Activated CD8-positive, alpha-beta T cell treated with anti-CD3 and anti-CD28 coated beads for 36 hours (primary cell): ENCODE measurements at regions not wholly inside any gene's neighbourhood (a gene's known extent, or its start where the extent isn't known, plus 50 kb on each side); places are given as distances from the start of the nearest gene placed in this dataset.
"Not testable (repeated sequence)": the region's sequence is repeated elsewhere in the genome, so short reads cannot be mapped to it uniquely, and the experiment has no call there.

Source experiments
- ATAC-seq: fragments of 200-7000 bp; cut with Tn5 transposase; one replicate; pipeline ENCODE4 v1.10.0; 2021; ENCODE audit warnings: mild to moderate bottlenecking, moderate library complexity
- CTCF ChIA-PET: fragments of 350-600 bp; sonication (Branson Sonifier 250); formaldehyde crosslinking; loops from one replicate; lab custom pipeline; 2021; ENCODE audit warnings: antibody characterized with exemption; lab: Charles Lee
- POLR2A ChIA-PET: fragments of 350-600 bp; sonication (Branson Sonifier 250); formaldehyde crosslinking; loops from one replicate; lab custom pipeline; 2021; ENCODE audit warnings: antibody characterized with exemption; lab: Charles Lee
- DNase-seq: peaks from one replicate; pipeline ENCODE4 v3.0.0-alpha.2; 2020
- H3K27ac Mint-ChIP-seq: one replicate; pipeline ENCODE4 v1.8.0; 2021; ENCODE audit warnings: mild to moderate bottlenecking, mixed read lengths
- H3K27me3 Mint-ChIP-seq: one replicate; pipeline ENCODE4 v1.8.0; 2021; ENCODE audit warnings: mixed read lengths
- H3K36me3 Mint-ChIP-seq: one replicate; pipeline ENCODE4 v1.8.0; 2021; ENCODE audit warnings: low read depth, mixed read lengths
- H3K4me1 Mint-ChIP-seq: one replicate; pipeline ENCODE4 v1.8.0; 2021; ENCODE audit warnings: low read depth, mixed read lengths
- H3K4me3 Mint-ChIP-seq: one replicate; pipeline ENCODE4 v1.8.0; 2021; ENCODE audit warnings: mild to moderate bottlenecking, moderate library complexity, mixed read lengths
- H3K9me3 Mint-ChIP-seq: one replicate; pipeline ENCODE4 v1.8.0; 2021; ENCODE audit warnings: mixed read lengths
- intact Hi-C: fragments of 100-400 bp; cut with micrococcal nuclease; formaldehyde crosslinking; loops from one replicate; pipeline ENCODE4 v1.10.0; 2022
- TF ChIP-seq, protein P1 (sequence below): fragments of 200-600 bp; IDR thresholded peaks from one replicate; pipeline ENCODE4 v1.8.0; 2022; ENCODE audit warnings: antibody characterized with exemption, mild to moderate bottlenecking

DNA sequence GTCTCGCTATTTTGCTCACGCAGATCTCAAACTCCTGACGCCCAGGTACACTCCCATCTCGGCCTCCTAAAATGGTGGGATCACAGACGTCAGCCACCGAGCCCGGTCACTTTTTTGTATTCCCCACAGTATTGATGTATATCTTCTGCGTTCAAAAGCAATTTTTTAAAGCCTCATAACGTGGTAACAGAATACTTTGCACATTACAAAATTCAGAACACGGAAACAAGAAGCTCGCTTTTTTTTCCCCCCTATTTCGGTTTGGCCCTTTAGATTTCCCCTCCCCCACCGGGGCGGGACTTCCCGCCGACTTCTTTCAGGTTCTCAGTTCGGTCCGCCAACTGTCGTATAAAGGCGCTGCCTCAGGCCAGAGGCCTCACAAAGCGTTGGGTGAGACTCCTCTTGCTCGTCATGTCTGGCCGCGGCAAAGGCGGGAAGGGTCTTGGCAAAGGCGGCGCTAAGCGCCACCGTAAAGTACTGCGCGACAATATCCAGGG lies 88.4 kb downstream of the OR2B2 start:
- ATAC-seq, result peak; percentile 82
- peak overlapping the region; percentile 99 for H3K27ac Mint-ChIP-seq
- ChIA-PET CTCF (interaction anchor here (1.3 to 8.8 kb wide), 3 partner anchors 12 to 72 kb away, joined by 3 to 74 read pairs (median 13); a partner anchor contains a TSS), POLR2A (interaction anchor here (1.0 to 9.2 kb wide), 13 partner anchors 12 to 1803 kb away, joined by 3 to 364 read pairs (median 8); a partner anchor contains a TSS)
- intact Hi-C loops, H3K36me3 Mint-ChIP-seq, H3K9me3 Mint-ChIP-seq, H3K27me3 Mint-ChIP-seq: not testable (repeated sequence)
- H3K4me1 Mint-ChIP-seq, result peaks cover 23% of the 10 kb centered on the region
- DNase-seq, result peak; percentile 80
- H3K4me3 Mint-ChIP-seq, result peak overlapping the region; percentile 91

DNA sequence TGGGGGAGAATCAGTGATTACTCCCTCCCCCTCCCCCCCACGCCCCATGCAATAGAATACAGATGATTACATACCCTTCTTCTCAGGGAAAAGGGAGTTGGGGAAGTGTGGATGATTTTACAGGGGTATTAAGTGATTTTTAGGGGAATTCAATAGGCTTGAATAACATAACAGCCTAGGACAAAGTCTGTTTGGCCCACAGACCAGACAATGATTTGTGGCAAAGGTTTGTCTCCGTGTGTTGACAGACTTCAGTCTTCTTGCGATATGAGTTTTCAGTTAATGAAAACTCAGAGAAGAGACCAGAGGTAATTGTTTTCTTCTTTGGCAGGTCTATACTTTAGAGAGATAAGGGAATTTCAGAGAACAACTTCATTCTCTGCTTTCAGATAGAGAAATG lies 95.3 kb downstream of the OR2B2 start:
- TF ChIP-seq, protein P1, sequence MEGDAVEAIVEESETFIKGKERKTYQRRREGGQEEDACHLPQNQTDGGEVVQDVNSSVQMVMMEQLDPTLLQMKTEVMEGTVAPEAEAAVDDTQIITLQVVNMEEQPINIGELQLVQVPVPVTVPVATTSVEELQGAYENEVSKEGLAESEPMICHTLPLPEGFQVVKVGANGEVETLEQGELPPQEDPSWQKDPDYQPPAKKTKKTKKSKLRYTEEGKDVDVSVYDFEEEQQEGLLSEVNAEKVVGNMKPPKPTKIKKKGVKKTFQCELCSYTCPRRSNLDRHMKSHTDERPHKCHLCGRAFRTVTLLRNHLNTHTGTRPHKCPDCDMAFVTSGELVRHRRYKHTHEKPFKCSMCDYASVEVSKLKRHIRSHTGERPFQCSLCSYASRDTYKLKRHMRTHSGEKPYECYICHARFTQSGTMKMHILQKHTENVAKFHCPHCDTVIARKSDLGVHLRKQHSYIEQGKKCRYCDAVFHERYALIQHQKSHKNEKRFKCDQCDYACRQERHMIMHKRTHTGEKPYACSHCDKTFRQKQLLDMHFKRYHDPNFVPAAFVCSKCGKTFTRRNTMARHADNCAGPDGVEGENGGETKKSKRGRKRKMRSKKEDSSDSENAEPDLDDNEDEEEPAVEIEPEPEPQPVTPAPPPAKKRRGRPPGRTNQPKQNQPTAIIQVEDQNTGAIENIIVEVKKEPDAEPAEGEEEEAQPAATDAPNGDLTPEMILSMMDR, result no peak
- Mint-ChIP-seq H3K27me3 (no peaks in the 10 kb centered on the region), H3K9me3 (no peaks in the 10 kb centered on the region), H3K27ac (no peak overlapping the region), H3K4me1 (peaks cover 32% of the 10 kb centered on the region), H3K36me3 (peaks cover 2% of the 10 kb centered on the region), H3K4me3 (no peak overlapping the region)
- intact Hi-C loops, result no loop called here
- ChIA-PET POLR2A (interaction anchor here (2.4 to 9.2 kb wide), 5 partner anchors 5 to 670 kb away, joined by 11 to 364 read pairs (median 214); a partner anchor contains a TSS), CTCF (interaction anchor here (8.8 kb wide), 1 partner anchor 79 kb away, joined by 74 read pairs; no protein-coding TSS in a partner anchor)
- no peak for ATAC-seq
- no peak for DNase-seq

DNA sequence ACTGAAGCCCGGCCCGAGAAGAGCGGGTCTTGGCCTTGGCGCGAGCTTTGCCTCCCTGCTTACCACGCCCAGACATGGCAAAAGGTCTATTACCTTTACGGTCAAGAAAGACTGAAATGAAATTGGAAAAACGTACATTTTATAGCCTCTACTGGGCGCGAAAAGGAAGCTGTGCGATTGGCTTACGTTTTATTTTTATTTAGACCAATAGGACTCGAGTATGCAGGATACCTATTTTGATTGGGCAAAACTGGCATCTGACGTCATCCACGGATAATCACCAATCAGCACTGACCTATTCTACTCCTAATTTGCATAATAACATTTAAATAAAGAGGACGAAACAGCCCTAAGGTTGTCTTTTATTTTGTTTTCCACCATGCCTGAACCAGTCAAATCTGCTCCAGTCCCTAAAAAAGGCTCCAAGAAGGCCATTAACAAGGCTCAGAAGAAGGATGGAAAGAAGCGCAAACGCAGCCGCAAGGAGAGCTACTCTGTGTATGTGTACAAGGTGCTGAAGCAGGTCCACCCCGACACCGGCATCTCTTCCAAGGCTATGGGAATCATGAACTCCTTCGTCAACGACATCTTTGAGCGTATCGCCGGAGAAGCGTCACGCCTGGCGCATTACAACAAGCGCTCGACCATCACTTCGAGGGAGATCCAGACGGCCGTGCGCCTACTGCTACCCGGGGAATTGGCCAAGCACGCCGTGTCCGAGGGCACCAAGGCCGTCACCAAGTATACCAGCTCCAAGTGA lies 97.4 kb downstream of the OR2B2 start:
- TF ChIP-seq, protein P1, result no peak
- ATAC-seq (peak; percentile 70), DNase-seq (peak; percentile 88)
- ChIA-PET CTCF (interaction anchor here (1.2 to 1.3 kb wide), 2 partner anchors 75 to 80 kb away, joined by 3 read pairs; a partner anchor contains a TSS), POLR2A (interaction anchor here (0.6 to 10.7 kb wide), 21 partner anchors 7 to 1783 kb away, joined by 3 to 470 read pairs (median 9); a partner anchor contains a TSS)
- Mint-ChIP-seq H3K27me3 (no peaks in the 10 kb centered on the region), H3K36me3 (peaks cover 11% of the 10 kb centered on the region), H3K27ac (peak overlapping the region; percentile 99), H3K4me1 (peaks cover 42% of the 10 kb centered on the region), H3K4me3 (peak overlapping the region; percentile 80), H3K9me3 (no peaks in the 10 kb centered on the region)
- intact Hi-C loops, result loop anchor here (5.0 kb wide), 1 partner anchor 668 kb away; a partner anchor contains a TSS

DNA sequence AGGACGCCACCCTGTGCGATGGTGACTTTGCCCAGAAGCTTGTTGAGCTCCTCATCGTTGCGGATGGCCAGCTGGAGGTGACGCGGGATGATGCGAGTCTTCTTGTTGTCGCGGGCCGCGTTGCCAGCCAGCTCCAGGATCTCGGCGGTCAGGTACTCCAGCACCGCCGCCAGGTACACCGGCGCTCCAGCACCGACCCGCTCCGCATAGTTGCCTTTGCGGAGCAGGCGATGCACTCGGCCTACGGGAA lies 97.9 kb downstream of the OR2B2 start:
- intact Hi-C loops, result loop anchor here (5.0 kb wide), 1 partner anchor 667 kb away; a partner anchor contains a TSS
- H3K9me3 Mint-ChIP-seq, DNase-seq, H3K27me3 Mint-ChIP-seq: not testable (repeated sequence)
- ChIA-PET POLR2A (interaction anchor here (0.7 to 10.7 kb wide), 18 partner anchors 7 to 1782 kb away, joined by 3 to 470 read pairs (median 12); a partner anchor contains a TSS), CTCF (interaction anchor here (1.2 to 1.3 kb wide), 2 partner anchors 76 to 81 kb away, joined by 3 read pairs; a partner anchor contains a TSS)
- Mint-ChIP-seq H3K4me3 (peak overlapping the region; percentile 80), H3K27ac (peak overlapping the region; percentile 99), H3K4me1 (peaks cover 41% of the 10 kb centered on the region), H3K36me3 (peaks cover 13% of the 10 kb centered on the region)
- ATAC-seq, result peak; percentile 10

DNA sequence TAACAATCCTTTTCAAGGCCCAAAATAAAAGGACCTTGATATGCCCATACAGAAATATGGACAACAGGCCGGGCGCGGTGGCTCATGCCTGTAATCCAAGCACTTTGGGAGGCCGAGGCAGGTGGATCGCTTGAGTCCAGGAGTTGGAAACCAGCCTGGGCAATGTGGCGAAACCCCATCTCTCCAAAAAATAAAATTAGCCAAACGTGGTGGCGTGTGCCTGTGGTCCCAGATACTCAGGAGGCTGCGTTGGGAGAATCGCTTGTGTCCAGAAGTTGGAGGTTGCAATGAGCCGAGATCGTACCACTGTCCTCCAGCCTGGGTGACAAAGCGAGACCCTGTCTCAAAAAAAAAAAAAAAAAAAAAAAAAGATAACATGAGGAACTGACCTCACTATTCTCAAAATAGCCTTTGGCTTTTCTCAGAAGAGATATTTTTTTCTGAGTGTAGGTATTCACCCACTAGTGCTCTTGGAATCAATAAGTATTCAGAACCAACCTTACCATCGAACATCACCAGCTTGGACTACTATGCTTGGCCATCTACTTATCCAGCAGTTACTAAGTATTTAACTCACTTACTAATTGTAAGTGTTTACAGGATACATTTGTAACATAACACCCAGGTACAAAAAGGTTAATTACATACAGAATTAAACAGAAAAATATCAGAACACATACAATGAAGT lies 99.2 kb downstream of the OR2B2 start:
- ATAC-seq (no peak), DNase-seq (no peak)
- CTCF ChIA-PET, result interaction anchor here (1.0 kb wide), 1 partner anchor 83 kb away, joined by 7 read pairs; no protein-coding TSS in a partner anchor
- Mint-ChIP-seq H3K27ac (peak overlapping the region; percentile 99), H3K9me3 (no peaks in the 10 kb centered on the region), H3K4me3 (peak overlapping the region; percentile 80), H3K4me1 (peaks cover 46% of the 10 kb centered on the region), H3K36me3 (peaks cover 13% of the 10 kb centered on the region), H3K27me3 (no peaks in the 10 kb centered on the region)
- TF ChIP-seq, protein P1, result no peak
- intact Hi-C loops, result loop anchor here (5.0 kb wide), 1 partner anchor 666 kb away; a partner anchor contains a TSS
- POLR2A ChIA-PET, result interaction anchor here (0.6 to 10.7 kb wide), 17 partner anchors 8 to 1781 kb away, joined by 3 to 470 read pairs (median 15); a partner anchor contains a TSS
